AG09319 (cell line): ENCODE measurements at regions not wholly inside any gene's neighbourhood (a gene's known extent, or its start where the extent isn't known, plus 50 kb on each side); places are given as distances from the start of the nearest gene placed in this dataset.
"Not testable (repeated sequence)": the region's sequence is repeated elsewhere in the genome, so short reads cannot be mapped to it uniquely, and the experiment has no call there.

Source experiments
- DNase-seq: peaks from one replicate; pipeline ENCODE4 v3.0.0-alpha.2; 2010; ENCODE audit warnings: low read depth; ENCODE audit errors: extremely low read depth

GRCh38 chr1:148221593-148221992 lies 69.5 kb upstream of the NBPF11 start:
- not testable (repeated sequence) for DNase-seq

GRCh38 chr1:148219229-148219628 lies 67.1 kb upstream of the NBPF11 start:
- not testable (repeated sequence) for DNase-seq

GRCh38 chr1:148211191-148211590 lies 59.1 kb upstream of the NBPF11 start:
- DNase-seq, result not testable (repeated sequence)

GRCh38 chr1:148210624-148211023 lies 58.5 kb upstream of the NBPF11 start:
- DNase-seq, result not testable (repeated sequence)

- not testable (repeated sequence) for DNase-seq
These were observed 58.1 kb upstream of the NBPF11 start for GRCh38 chr1:148210166-148210565.

DNA sequence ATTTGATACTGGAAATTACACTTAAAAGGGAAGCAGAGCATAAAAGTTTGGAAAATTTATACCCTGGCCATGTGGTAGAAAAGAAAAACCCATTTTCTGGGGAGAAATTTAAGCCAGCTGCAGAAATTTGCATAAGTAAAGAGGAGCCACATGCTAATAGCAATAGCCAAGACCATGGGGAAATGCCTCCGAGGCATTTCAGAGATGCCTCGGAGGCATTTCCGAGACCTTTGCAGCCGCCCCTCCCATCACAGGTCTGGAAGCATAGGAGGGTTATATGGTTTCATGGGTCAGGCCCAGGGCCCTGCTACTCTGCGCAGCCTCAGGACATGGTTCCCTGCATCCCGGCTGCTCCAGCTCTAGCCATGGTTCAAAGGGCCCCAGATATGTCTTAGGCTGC lies 49.9 kb upstream of the NBPF11 start:
- not testable (repeated sequence) for DNase-seq
